GM13976 (cell line): ENCODE measurements at regions not wholly inside any gene's neighbourhood (a gene's known extent, or its start where the extent isn't known, plus 50 kb on each side); places are given as distances from the start of the nearest gene placed in this dataset.

Source experiments
- DNase-seq: peaks from one replicate; pipeline ENCODE4 v3.0.0; 2012; ENCODE audit warnings: low spot score
- CTCF ChIP-seq: IDR thresholded peaks from 2 replicates; pipeline ENCODE4 v1.5.1; 2012; ENCODE audit warnings: borderline replicate concordance, mild to moderate bottlenecking; ENCODE audit not compliant: insufficient read depth; ENCODE audit errors: extremely low read depth, missing control alignments, control extremely low read depth
- in situ Hi-C: fragments of 300-500 bp; cut with MboI; formaldehyde crosslinking; loops from one replicate; pipeline ENCODE4 v1.12.0; 2022; ENCODE audit warnings: low sequenced_read_pairs, mixed read lengths, inconsistent platforms; ENCODE audit not compliant: unreplicated experiment

DNA sequence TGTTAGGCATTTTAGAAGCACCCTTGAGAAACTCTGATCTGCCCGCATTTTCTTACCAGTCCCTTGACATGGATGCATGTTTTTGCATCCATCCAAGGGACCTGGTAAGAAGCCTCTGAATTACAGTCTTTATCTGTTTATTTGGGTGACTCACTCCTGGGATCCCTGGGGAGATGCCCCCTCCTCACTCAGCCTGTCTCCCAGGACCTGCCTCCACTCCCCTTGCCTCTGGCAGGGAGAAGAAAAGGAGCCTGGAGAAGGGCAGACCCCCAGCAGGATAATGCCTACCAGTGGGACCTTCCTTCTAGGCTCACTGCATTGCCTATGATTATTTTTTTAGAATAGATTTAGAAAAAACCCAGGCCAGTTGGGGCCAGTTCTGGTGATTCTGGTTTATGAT lies 329.4 kb downstream of the PTTG2 start:
- no peak for TF ChIP-seq CTCF
- DNase-seq = no peak

DNA sequence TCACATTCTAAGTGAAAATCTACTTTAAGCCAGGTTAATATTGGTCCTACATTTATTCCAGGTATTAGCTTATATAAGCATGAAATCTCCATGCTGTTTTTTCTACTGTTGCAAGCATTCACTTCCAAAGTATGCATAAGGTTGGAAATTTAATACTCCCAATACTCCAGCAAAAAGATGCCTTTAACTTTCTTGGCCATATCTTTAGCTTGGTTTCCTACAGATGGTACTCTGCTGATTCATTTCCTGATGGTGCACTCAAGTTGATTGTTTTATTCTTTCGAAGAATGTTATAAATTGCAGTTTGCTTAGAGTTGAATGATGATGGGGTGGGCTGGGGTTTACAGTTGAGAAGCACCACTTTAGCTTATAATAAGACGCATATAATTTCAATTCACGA lies 330.2 kb downstream of the PTTG2 start:
- no peak for TF ChIP-seq CTCF
- no peak for DNase-seq
- in situ Hi-C loops = no loop called here

More for the DNA sequence above, 329.4 kb downstream of the PTTG2 start:
- in situ Hi-C loops = no loop called here

- TF ChIP-seq CTCF = no peak
- DNase-seq = no peak
- in situ Hi-C loops = no loop called here
Measured at GRCh38 chr4:38290914-38291313, 330.7 kb downstream of the PTTG2 start.

DNA sequence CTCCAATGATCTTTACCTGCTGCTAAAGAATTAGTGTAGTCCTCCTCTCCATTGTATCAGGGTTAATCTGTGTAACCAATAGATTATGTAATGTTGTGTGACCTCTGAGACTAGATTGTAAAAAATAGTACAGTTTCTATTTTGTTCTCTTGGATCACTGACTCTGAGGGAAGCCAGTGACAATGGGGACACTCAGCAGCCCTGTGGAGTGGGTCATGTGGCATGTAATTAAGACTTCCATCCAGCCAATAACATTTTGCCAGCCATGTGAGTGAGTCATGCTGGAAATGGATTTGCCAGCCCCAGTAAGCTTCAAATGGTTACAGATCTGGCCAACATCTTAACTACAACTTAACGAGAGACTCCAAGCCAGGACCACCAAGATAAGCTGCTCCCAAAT lies 332.3 kb downstream of the PTTG2 start:
- in situ Hi-C loops = no loop called here
- no peak for DNase-seq
- no peak for TF ChIP-seq CTCF

DNA sequence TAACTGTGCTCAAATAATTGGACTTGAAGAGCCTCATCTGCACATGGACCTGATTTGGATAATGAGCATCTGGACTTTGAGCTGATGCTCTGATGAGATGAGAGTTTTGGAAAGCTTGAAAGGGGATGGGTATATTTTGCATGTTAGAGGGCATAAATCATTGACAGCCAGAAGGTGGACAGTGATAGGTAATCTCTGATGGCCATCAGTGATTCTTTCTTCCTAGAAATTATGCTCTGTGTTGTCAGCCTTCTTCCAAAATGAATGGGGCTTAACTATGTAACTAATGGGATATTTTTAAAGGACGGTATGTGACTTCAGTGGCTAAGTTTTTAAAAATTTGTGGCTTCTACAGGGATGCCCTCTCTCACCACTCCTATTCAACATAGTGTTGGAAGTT lies 334.0 kb downstream of the PTTG2 start:
- no peak for DNase-seq
- no peak for TF ChIP-seq CTCF
- in situ Hi-C loops = no loop called here

DNA sequence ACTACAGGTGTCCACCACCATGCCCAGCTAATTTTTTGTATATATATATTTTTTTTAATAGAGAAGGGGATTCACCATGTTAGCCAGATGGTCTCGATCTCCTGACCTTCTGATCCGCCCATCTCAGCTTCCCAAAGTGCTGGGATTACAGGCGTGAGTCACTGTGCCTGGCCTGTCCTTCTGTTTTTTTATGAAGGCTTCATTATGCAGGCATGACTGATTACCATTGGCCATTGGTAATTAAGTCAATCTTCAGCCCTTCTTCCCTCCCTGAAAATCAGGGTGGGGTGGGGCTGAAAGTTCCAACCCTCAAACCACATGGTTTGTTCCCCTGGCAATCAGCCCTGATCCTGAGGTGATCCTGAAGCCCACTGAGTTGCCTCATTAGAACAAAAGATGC lies 336.9 kb downstream of the PTTG2 start:
- DNase-seq = no peak
- no peak for TF ChIP-seq CTCF
- in situ Hi-C loops = no loop called here
